ENCODE measurements at regions not wholly inside any gene's neighbourhood (a gene's known extent, or its start where the extent isn't known, plus 50 kb on each side); places are given as distances from the start of the nearest gene placed in this dataset.

DNA sequence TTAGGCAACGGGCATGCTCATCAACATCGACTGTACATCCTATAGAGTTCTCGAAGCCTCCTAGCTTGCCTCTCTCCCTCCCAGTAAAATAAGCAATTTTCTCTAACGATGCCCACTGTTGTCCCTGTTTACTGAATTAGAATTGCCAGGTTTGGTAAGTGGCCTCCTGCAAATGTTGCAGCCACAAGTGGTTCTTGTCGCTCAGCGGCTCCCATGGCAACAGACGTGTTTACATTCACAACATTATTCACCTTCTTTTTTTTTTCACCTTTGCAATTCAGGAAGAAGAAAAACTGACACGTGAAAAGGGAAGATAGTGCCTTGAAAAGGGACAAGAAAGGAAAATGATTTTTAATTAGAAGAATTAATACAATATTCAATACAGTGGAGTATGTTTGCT, 100.9 kb upstream of the PKP2 start:
- TF ChIP-seq, protein P1, sequence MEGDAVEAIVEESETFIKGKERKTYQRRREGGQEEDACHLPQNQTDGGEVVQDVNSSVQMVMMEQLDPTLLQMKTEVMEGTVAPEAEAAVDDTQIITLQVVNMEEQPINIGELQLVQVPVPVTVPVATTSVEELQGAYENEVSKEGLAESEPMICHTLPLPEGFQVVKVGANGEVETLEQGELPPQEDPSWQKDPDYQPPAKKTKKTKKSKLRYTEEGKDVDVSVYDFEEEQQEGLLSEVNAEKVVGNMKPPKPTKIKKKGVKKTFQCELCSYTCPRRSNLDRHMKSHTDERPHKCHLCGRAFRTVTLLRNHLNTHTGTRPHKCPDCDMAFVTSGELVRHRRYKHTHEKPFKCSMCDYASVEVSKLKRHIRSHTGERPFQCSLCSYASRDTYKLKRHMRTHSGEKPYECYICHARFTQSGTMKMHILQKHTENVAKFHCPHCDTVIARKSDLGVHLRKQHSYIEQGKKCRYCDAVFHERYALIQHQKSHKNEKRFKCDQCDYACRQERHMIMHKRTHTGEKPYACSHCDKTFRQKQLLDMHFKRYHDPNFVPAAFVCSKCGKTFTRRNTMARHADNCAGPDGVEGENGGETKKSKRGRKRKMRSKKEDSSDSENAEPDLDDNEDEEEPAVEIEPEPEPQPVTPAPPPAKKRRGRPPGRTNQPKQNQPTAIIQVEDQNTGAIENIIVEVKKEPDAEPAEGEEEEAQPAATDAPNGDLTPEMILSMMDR (IDR thresholded peaks at IDR 0.05), result no peak
- H3K4me1 ChIP-seq, result no peaks in the 10 kb centered on the region
- FAIRE-seq (no peak), ATAC-seq (no peak), DNase-seq (no peak)
- no peak overlapping the region for H3K4me3 ChIP-seq
- H3K36me3 ChIP-seq, result no peaks in the 10 kb centered on the region
- H3K27ac ChIP-seq, result no peak overlapping the region
- intact Hi-C loops (cut with DNase I), result no loop called here
- WGBS, 2 donors, result 30 to 35% methylated on average over 8 of the region's 8 CpGs
- H3K27me3 ChIP-seq, result no peaks in the 10 kb centered on the region
- no peaks in the 10 kb centered on the region for H3K9me3 ChIP-seq

DNA sequence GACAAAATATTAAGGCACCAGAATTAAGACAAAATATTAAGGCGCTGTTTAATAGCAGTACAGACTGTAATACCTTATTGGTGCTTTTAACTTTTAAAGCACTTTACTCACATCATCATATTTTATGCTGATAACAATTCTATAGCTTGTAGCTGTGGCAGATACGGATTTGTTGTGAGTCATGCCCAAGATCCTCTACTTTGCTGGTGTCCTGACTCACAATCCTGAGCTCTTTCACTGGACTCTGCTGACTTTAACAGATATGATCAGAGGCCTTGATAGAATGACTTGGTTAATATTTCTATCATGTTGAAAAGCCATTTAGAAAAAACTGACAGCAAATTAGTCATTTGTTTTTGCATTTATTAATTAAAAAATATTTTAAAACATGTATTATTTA, 99.0 kb upstream of the PKP2 start:
- no peaks in the 10 kb centered on the region for H3K9me3 ChIP-seq
- H3K36me3 ChIP-seq, result no peaks in the 10 kb centered on the region
- no peaks in the 10 kb centered on the region for H3K27me3 ChIP-seq
- FAIRE-seq (no peak), DNase-seq (no peak), ATAC-seq (no peak)
- WGBS, 2 donors, result 37 to 40% methylated on average over 2 of the region's 2 CpGs
- H3K27ac ChIP-seq, result no peak overlapping the region
- intact Hi-C loops (cut with DNase I), result no loop called here
- no peaks in the 10 kb centered on the region for H3K4me1 ChIP-seq
- TF ChIP-seq, protein P1 (IDR thresholded peaks at IDR 0.05), result no peak
- H3K4me3 ChIP-seq, result no peak overlapping the region

DNA sequence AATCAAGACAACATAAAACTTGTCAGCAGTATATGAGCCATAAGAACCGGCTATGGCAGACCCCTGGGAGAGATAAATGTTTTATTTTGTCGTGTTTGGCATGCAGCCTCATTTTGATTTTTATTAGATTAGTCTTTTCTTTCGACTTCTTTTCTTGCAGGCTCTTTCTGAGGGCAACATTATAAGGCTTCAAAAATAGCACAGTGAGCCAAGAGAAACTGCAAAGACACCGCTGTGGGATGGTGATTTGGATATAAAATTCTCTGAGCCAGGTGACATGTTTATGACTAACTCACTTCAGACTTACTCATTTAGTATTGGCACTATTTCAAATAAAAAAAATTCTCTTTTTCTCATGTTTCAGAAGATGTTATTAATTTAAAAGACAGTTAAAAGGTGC, 96.8 kb upstream of the PKP2 start:
- Histone ChIP-seq H3K27me3 (no peaks in the 10 kb centered on the region), H3K27ac (no peak overlapping the region), H3K4me3 (no peak overlapping the region), H3K36me3 (no peaks in the 10 kb centered on the region), H3K9me3 (no peaks in the 10 kb centered on the region), H3K4me1 (no peaks in the 10 kb centered on the region)
- FAIRE-seq (no peak), ATAC-seq (no peak), DNase-seq (no peak)
- TF ChIP-seq, protein P1 (IDR thresholded peaks at IDR 0.05), result no peak
- 39 to 47% methylated on average over 4 of the region's 4 CpGs for WGBS, 2 donors
- intact Hi-C loops (cut with DNase I), result no loop called here

DNA sequence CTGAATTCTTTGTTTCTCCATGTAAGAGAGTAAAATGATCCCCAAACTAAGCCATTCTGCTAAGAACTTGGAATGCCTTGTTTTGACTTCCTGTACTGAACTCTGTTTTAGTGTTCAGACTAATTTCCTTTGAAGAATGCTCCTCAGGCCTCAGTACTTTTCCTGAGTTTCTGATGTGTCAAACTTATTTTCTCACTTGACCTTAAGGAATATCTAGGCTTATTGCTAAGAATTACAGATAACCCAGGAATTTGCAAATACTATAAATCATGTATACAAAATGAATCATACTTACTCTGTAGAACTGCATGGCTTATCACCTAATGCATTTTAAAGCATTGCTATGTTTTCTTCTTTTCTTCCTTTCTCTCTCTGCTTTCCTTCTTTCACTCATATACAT, 93.1 kb upstream of the PKP2 start:
- H3K4me3 ChIP-seq, result no peak overlapping the region
- FAIRE-seq (no peak), ATAC-seq (no peak), DNase-seq (no peak)
- H3K27ac ChIP-seq, result no peak overlapping the region
- H3K27me3 ChIP-seq, result no peaks in the 10 kb centered on the region
- TF ChIP-seq, protein P1 (IDR thresholded peaks at IDR 0.05), result no peak
- intact Hi-C loops (cut with DNase I), result no loop called here
- H3K9me3 ChIP-seq, result no peaks in the 10 kb centered on the region
- H3K4me1 ChIP-seq, result no peaks in the 10 kb centered on the region
- no peaks in the 10 kb centered on the region for H3K36me3 ChIP-seq

DNA sequence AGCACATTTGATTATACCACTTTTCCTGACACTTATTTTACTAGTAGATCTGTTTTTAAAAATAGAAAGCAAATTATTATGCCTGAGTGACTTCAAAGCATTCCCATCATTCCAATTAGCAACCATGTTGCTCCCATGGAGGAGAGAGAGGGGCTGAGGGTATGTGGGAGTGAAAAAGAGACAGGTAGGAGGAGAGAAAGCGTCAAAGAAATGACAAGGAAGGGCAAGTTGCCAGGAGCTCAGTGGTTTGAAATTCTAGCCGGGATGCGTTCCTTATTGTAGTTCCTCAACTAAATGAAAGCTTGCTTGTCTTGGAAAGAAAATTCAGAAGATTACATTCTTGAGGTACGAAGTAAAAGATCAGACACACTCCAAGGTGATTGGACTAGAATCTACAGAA, 92.4 kb upstream of the PKP2 start:
- FAIRE-seq (no peak), ATAC-seq (no peak), DNase-seq (no peak)
- Histone ChIP-seq H3K4me1 (no peaks in the 10 kb centered on the region), H3K9me3 (no peaks in the 10 kb centered on the region), H3K4me3 (no peak overlapping the region), H3K27ac (no peak overlapping the region), H3K36me3 (no peaks in the 10 kb centered on the region), H3K27me3 (no peaks in the 10 kb centered on the region)
- intact Hi-C loops (cut with DNase I), result no loop called here
- 48 to 54% methylated on average over 4 of the region's 4 CpGs for WGBS, 2 donors
- TF ChIP-seq, protein P1 (IDR thresholded peaks at IDR 0.05), result no peak

Measured in pancreas (tissue), 10 donors.